ENCODE measurements at regions not wholly inside any gene's neighbourhood (a gene's known extent, or its start where the extent isn't known, plus 50 kb on each side); places are given as distances from the start of the nearest gene placed in this dataset.

DNA sequence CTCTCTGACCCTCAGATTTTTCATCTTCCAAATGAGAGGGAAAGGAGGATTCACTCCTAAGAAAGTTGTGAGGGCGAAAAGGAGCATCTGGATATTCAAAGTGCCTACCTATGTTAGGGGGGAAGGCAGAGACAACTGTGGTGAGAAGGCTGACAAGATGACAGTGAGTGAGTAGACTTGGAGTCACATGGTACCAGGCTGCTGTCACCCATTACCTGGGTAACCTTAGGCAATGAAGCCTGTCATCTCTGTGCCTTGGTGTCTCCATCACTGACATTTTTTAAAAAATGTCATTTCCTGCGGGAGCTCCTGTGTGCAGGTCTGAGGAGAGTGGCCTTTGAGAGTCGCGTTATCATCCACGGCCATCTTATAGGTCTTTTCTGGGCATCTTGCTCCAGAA is 124.0 kb downstream of the MAF start:
- ATAC-seq (ENCODE audit: insufficient read depth, low FRiP score), result no peak
- WGBS, 2 donors, result 93% methylated on average over 5 of the region's 5 CpGs

DNA sequence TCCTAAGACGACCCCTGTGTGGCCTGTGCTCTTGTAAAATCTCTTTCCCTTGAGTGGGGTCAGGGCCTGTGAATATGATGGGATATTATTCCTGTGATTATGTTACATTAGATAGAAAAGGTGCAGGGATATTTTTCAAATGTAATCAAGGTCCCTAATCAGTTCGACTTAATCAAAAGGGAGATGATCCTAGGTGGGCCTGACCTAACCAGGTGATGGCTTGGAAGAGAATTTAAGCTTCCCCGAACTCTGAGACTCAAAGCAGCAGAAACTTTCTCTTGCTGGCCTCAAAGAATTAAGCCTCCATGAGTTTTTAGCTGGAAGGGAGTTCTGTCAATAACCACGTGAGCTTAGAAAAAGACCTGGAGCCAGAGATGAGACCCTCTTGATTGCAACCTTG is 124.7 kb downstream of the MAF start:
- TF ChIP-seq, protein P1, sequence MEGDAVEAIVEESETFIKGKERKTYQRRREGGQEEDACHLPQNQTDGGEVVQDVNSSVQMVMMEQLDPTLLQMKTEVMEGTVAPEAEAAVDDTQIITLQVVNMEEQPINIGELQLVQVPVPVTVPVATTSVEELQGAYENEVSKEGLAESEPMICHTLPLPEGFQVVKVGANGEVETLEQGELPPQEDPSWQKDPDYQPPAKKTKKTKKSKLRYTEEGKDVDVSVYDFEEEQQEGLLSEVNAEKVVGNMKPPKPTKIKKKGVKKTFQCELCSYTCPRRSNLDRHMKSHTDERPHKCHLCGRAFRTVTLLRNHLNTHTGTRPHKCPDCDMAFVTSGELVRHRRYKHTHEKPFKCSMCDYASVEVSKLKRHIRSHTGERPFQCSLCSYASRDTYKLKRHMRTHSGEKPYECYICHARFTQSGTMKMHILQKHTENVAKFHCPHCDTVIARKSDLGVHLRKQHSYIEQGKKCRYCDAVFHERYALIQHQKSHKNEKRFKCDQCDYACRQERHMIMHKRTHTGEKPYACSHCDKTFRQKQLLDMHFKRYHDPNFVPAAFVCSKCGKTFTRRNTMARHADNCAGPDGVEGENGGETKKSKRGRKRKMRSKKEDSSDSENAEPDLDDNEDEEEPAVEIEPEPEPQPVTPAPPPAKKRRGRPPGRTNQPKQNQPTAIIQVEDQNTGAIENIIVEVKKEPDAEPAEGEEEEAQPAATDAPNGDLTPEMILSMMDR (IDR thresholded peaks at IDR 0.05; ENCODE audit: control extremely low read depth, extremely low read depth), result no peak
- Histone ChIP-seq H3K27ac (ENCODE audit: low read depth in 1 of 2, low read length in 1 of 2) (no peak overlapping the region), H3K4me3 (no peak overlapping the region), H3K9ac (ENCODE audit: insufficient read depth in 1 of 2, low read length in 2 of 2) (no peak overlapping the region), H3K4me1 (ENCODE audit: control insufficient read depth in 5 of 5, insufficient read depth in 5 of 5, low read length in 5 of 5) (no peaks in the 10 kb centered on the region), H3K36me3 (ENCODE audit: control insufficient read depth in 4 of 4, insufficient read depth in 4 of 4, low read length in 4 of 4) (no peaks in the 10 kb centered on the region), H3K9me3 (ENCODE audit: control insufficient read depth in 4 of 4, insufficient read depth in 3 of 4, low read length in 3 of 4) (peaks cover 0 to 1% (median 0%) of the 10 kb centered on the region in 4 donors), H3K27me3 (ENCODE audit: control insufficient read depth in 3 of 3, insufficient read depth in 3 of 3, low read length in 2 of 3) (no peaks in the 10 kb centered on the region)
- DNase-seq (no peak), ATAC-seq (ENCODE audit: insufficient read depth, low FRiP score) (no peak)
- 91 to 92% methylated on average over 4 of the region's 4 CpGs for WGBS, 2 donors

More for the DNA sequence above, 124.0 kb downstream of the MAF start:
- H3K36me3 ChIP-seq (ENCODE audit: control insufficient read depth in 4 of 4, insufficient read depth in 4 of 4, low read length in 4 of 4), result no peaks in the 10 kb centered on the region
- no peak overlapping the region for H3K9ac ChIP-seq (ENCODE audit: insufficient read depth in 1 of 2, low read length in 2 of 2)
- H3K9me3 ChIP-seq (ENCODE audit: control insufficient read depth in 4 of 4, insufficient read depth in 3 of 4, low read length in 3 of 4), result peaks cover 0 to 1% (median 0%) of the 10 kb centered on the region in 4 donors
- H3K27ac ChIP-seq (ENCODE audit: low read depth in 1 of 2, low read length in 1 of 2), result no peak overlapping the region
- H3K4me1 ChIP-seq (ENCODE audit: control insufficient read depth in 5 of 5, insufficient read depth in 5 of 5, low read length in 5 of 5), result no peaks in the 10 kb centered on the region
- no peaks in the 10 kb centered on the region for H3K27me3 ChIP-seq (ENCODE audit: control insufficient read depth in 3 of 3, insufficient read depth in 3 of 3, low read length in 2 of 3)
- H3K4me3 ChIP-seq, result no peak overlapping the region
- TF ChIP-seq, protein P1 (IDR thresholded peaks at IDR 0.05; ENCODE audit: control extremely low read depth, extremely low read depth), result no peak
- DNase-seq, result no peak

DNA sequence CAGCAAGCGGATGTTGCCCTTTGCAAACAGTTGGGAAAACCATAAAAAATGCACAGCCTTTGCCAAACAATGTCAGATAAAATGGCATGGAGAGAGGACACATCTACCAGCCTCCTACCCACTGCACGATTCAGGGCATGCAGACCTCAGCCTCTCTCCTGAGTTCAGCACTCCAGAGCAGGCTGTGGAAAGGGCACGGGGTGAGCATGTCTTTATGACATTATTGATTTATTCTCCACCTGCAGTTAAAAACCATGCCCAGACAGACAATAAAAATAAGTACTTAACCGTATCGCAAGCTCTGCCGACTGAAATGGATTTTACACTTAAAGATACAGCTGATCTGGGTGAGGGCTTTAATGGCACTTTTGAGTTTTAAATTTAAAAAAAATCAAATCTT is 127.1 kb downstream of the MAF start:
- H3K9me3 ChIP-seq (ENCODE audit: control insufficient read depth in 4 of 4, insufficient read depth in 3 of 4, low read length in 3 of 4), result peaks cover 0 to 1% (median 0%) of the 10 kb centered on the region in 4 donors
- H3K36me3 ChIP-seq (ENCODE audit: control insufficient read depth in 4 of 4, insufficient read depth in 4 of 4, low read length in 4 of 4), result no peaks in the 10 kb centered on the region
- no peak overlapping the region for H3K9ac ChIP-seq (ENCODE audit: insufficient read depth in 1 of 2, low read length in 2 of 2)
- ATAC-seq (ENCODE audit: insufficient read depth, low FRiP score) (no peak), DNase-seq (no peak)
- no peak overlapping the region for H3K27ac ChIP-seq (ENCODE audit: low read depth in 1 of 2, low read length in 1 of 2)
- H3K27me3 ChIP-seq (ENCODE audit: control insufficient read depth in 3 of 3, insufficient read depth in 3 of 3, low read length in 2 of 3), result no peaks in the 10 kb centered on the region
- 88 to 93% methylated on average over 6 of the region's 6 CpGs for WGBS, 2 donors
- H3K4me1 ChIP-seq (ENCODE audit: control insufficient read depth in 5 of 5, insufficient read depth in 5 of 5, low read length in 5 of 5), result peaks cover 0 to 3% (median 0%) of the 10 kb centered on the region in 5 donors
- TF ChIP-seq, protein P1 (IDR thresholded peaks at IDR 0.05; ENCODE audit: control extremely low read depth, extremely low read depth), result no peak
- H3K4me3 ChIP-seq, result no peak overlapping the region

DNA sequence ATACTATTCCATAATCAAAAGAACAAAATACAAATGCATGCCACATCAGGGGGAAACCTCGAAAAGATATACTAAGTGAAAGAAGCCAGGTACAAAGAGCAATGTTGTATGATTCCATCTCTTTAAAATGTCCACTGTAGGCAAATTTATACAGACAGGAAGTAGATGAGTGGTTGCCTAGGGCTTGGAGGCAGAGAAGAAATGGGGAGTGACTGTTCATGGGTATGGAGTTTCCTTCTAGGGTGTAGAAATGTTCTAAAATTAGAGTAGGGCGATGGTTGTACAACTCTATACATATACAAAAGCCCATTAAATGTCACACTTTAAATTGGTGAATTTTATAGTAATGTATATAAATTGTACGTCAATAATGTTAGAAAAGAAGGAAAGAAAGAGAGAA is 128.1 kb downstream of the MAF start:
- ATAC-seq (ENCODE audit: insufficient read depth, low FRiP score) (no peak), DNase-seq (no peak)
- WGBS, 2 donors, result 86% methylated on average over 3 of the region's 3 CpGs
- Histone ChIP-seq H3K36me3 (ENCODE audit: control insufficient read depth in 4 of 4, insufficient read depth in 4 of 4, low read length in 4 of 4) (no peaks in the 10 kb centered on the region), H3K27ac (ENCODE audit: low read depth in 1 of 2, low read length in 1 of 2) (no peak overlapping the region), H3K9ac (ENCODE audit: insufficient read depth in 1 of 2, low read length in 2 of 2) (no peak overlapping the region), H3K4me1 (ENCODE audit: control insufficient read depth in 5 of 5, insufficient read depth in 5 of 5, low read length in 5 of 5) (peaks cover 0 to 5% (median 0%) of the 10 kb centered on the region in 5 donors), H3K27me3 (ENCODE audit: control insufficient read depth in 3 of 3, insufficient read depth in 3 of 3, low read length in 2 of 3) (no peaks in the 10 kb centered on the region), H3K4me3 (no peak overlapping the region), H3K9me3 (ENCODE audit: control insufficient read depth in 4 of 4, insufficient read depth in 3 of 4, low read length in 3 of 4) (peaks cover 0 to 1% (median 0%) of the 10 kb centered on the region in 4 donors)
- TF ChIP-seq, protein P1 (IDR thresholded peaks at IDR 0.05; ENCODE audit: control extremely low read depth, extremely low read depth), result no peak

Measured in lung (tissue), 11 donors.